HCT116 (cell line): ENCODE measurements at regions not wholly inside any gene's neighbourhood (a gene's known extent, or its start where the extent isn't known, plus 50 kb on each side); places are given as distances from the start of the nearest gene placed in this dataset.

Experiments used
- ATAC-seq: fragments of 200-7000 bp; cut with Tn5 transposase; 2 replicates; pipeline ENCODE4 v1.9.1; 2020; ENCODE audit warnings: mild to moderate bottlenecking, moderate library complexity
- BruUV-seq: library from RNA; stranded (reverse); fragments of 400-500 nt; replicated peaks from 2 replicates; lab custom pipeline; 2021; lab: Mats Ljungman, UMichigan
- CTCF ChIA-PET: fragments of 300-600 bp; sonication (Branson Sonifier 250); formaldehyde crosslinking; loops from one replicate; lab custom pipeline; 2021; ENCODE audit warnings: antibody characterized with exemption; lab: Charles Lee
- POLR2A ChIA-PET: fragments of 300-600, 350-600 bp; sonication (Branson Sonifier 250); formaldehyde crosslinking; loops from one replicate; lab custom pipeline; 2021; ENCODE audit warnings: antibody characterized with exemption; lab: Charles Lee
- RAD21 ChIA-PET, 2 experiments: fragments of 300-600 bp; sonication (Branson Sonifier 250); formaldehyde crosslinking; loops; one replicate each; lab custom pipeline; 2023; ENCODE audit warnings: low total read pairs in 2 of 2; ENCODE audit not compliant: uncharacterized antibody in 2 of 2, unreplicated experiment in 2 of 2, low non-redundant PET in 1 of 2; lab: Charles Lee
- DNase-seq: peaks from one replicate; pipeline ENCODE4 v3.0.0-alpha.2; 2010; ENCODE audit warnings: low read depth, low spot score
- H2AFZ ChIP-seq: fragments of 200-600 bp; shearing (Covaris generic), sonication (generic); 2 replicates; pipeline ENCODE4 v1.6.1; 2017; ENCODE audit warnings: low read depth, mixed run types, mixed read lengths, antibody characterized with exemption, low read length; ENCODE audit not compliant: poor library complexity, severe bottlenecking
- H3K27ac ChIP-seq: 2 replicates; pipeline ENCODE4 v1.5.1; 2012; ENCODE audit warnings: low read depth, low read length
- H3K27me3 ChIP-seq: fragments of 200-600 bp; sonication (generic); 2 replicates; pipeline ENCODE4 v1.6.1; 2016; ENCODE audit warnings: mixed run types, low read length, mixed read lengths; ENCODE audit not compliant: insufficient read depth
- H3K36me3 ChIP-seq, 2 experiments: fragments of 200-500 bp in 1 of 2; fragments of 200-600 bp in 1 of 2; sonication (Bioruptor generic) in 1 of 2; sonication (generic) in 1 of 2; 2 replicates each; pipeline versions ENCODE4 v1.5.1 to v1.6.1; 2014 to 2016; ENCODE audit warnings: low read length in 2 of 2, inconsistent platforms in 1 of 2, mixed read lengths in 1 of 2, mixed run types in 1 of 2; ENCODE audit not compliant: insufficient read depth in 2 of 2, control insufficient read depth in 1 of 2
- H3K4me1 ChIP-seq, 2 experiments: fragments of 200-600 bp in 1 of 2; sonication (generic) in 1 of 2; 2 replicates each; pipeline versions ENCODE4 v1.5.1 to v1.6.1; 2012 to 2017; ENCODE audit warnings: low read length in 2 of 2, inconsistent platforms in 1 of 2, mild to moderate bottlenecking in 1 of 2, mixed read lengths in 1 of 2, mixed run types in 1 of 2, moderate library complexity in 1 of 2; ENCODE audit not compliant: insufficient read depth in 2 of 2, control insufficient read depth in 1 of 2
- H3K4me2 ChIP-seq: fragments of 200-600 bp; sonication (generic); 2 replicates; pipeline ENCODE4 v1.6.1; 2017; ENCODE audit warnings: mixed run types, low read length, mixed read lengths
- H3K4me3 ChIP-seq, 2 experiments: fragments of 200-600 bp in 1 of 2; sonication (generic) in 1 of 2; replicated peaks in 1 of 2; 2 replicates each; pipeline ENCODE4 v1.5.1; 2011 to 2016; ENCODE audit warnings: low read length in 2 of 2, control low read depth in 1 of 2, low read depth in 1 of 2, mild to moderate bottlenecking in 1 of 2, mixed read lengths in 1 of 2, mixed run types in 1 of 2
- H3K79me2 ChIP-seq: fragments of 200-600 bp; sonication (generic); 2 replicates; pipeline ENCODE4 v1.6.1; 2017; ENCODE audit warnings: mild to moderate bottlenecking, mixed run types, low read length, moderate library complexity, mixed read lengths; ENCODE audit not compliant: insufficient read depth
- H3K9ac ChIP-seq: fragments of 200-600 bp; sonication (generic); 2 replicates; pipeline ENCODE4 v1.6.1; 2016; ENCODE audit warnings: low read length, mixed read lengths
- H3K9me2 ChIP-seq: fragments of 200-600 bp; sonication (generic), shearing (Covaris generic); 2 replicates; pipeline ENCODE4 v1.6.1; 2017; ENCODE audit warnings: mixed run types, mild to moderate bottlenecking, moderate library complexity; ENCODE audit not compliant: insufficient read depth
- H3K9me3 ChIP-seq, 2 experiments: fragments of 200-500 bp in 1 of 2; fragments of 200-600 bp in 1 of 2; sonication (Bioruptor generic) in 1 of 2; sonication (generic) in 1 of 2; 2 replicates each; pipeline ENCODE4 v1.6.1; 2014 to 2017; ENCODE audit warnings: low read length in 2 of 2, mixed read lengths in 2 of 2, inconsistent platforms in 1 of 2, low read depth in 1 of 2, mild to moderate bottlenecking in 1 of 2, mixed run types in 1 of 2, moderate library complexity in 1 of 2; ENCODE audit not compliant: control insufficient read depth in 1 of 2, insufficient read depth in 1 of 2
- H4K20me1 ChIP-seq: fragments of 200-600 bp; sonication (generic), shearing (Covaris generic); 2 replicates; pipeline ENCODE4 v1.6.1; 2017; ENCODE audit warnings: mixed run types, mild to moderate bottlenecking, moderate library complexity; ENCODE audit not compliant: insufficient read depth
- CEBPB ChIP-seq: IDR thresholded peaks from 2 replicates; pipeline ENCODE4 v1.6.1; 2012; ENCODE audit warnings: low read depth
- CTCF ChIP-seq, 3 experiments: fragments of 200-600 bp in 1 of 3; sonication (generic) in 1 of 3; IDR thresholded peaks in 2 of 3; conservative IDR thresholded peaks in 1 of 3; 2 replicates each; pipeline ENCODE4 v1.5.1; 2012 to 2017; ENCODE audit warnings: low read depth in 2 of 3, low read length in 2 of 3, antibody characterized with exemption in 1 of 3, borderline replicate concordance in 1 of 3, control low read depth in 1 of 3, mild to moderate bottlenecking in 1 of 3, mixed read lengths in 1 of 3, mixed run types in 1 of 3, moderate library complexity in 1 of 3; ENCODE audit not compliant: insufficient read depth in 1 of 3
- EGR1 ChIP-seq: IDR thresholded peaks from 2 replicates; pipeline ENCODE4 v1.6.1; 2012; ENCODE audit warnings: low read depth
- EZH2 ChIP-seq: fragments of 200-600 bp; sonication (generic); IDR thresholded peaks from 2 replicates; pipeline ENCODE4 v1.6.1; 2017; ENCODE audit warnings: antibody characterized with exemption, mixed run types
- POLR2A ChIP-seq: IDR thresholded peaks from 2 replicates; pipeline ENCODE4 v1.7.0; 2011; ENCODE audit warnings: borderline replicate concordance; ENCODE audit not compliant: insufficient read depth, insufficient read length; ENCODE audit errors: extremely low read depth
- RAD21 ChIP-seq: IDR thresholded peaks from 2 replicates; pipeline ENCODE4 v1.6.1; 2012; ENCODE audit warnings: low read depth, mild to moderate bottlenecking
- SIN3A ChIP-seq: IDR thresholded peaks from 2 replicates; pipeline ENCODE4 v1.6.1; 2012; ENCODE audit warnings: low read depth
- SP1 ChIP-seq: IDR thresholded peaks from 2 replicates; pipeline ENCODE4 v1.6.1; 2012; ENCODE audit warnings: low read depth
- SRF ChIP-seq: IDR thresholded peaks from 2 replicates; pipeline ENCODE4 v1.6.1; 2012; ENCODE audit warnings: low read depth
- TCF7L2 ChIP-seq: IDR thresholded peaks from 2 replicates; pipeline ENCODE4 v1.7.0; 2011; ENCODE audit warnings: borderline replicate concordance, inconsistent platforms; ENCODE audit not compliant: insufficient read depth, insufficient read length; ENCODE audit errors: extremely low read depth
- ZFX ChIP-seq: fragments of 450-650 bp; IDR thresholded peaks from 2 replicates; pipeline ENCODE4 v1.6.1; 2017
- intact Hi-C: fragments of 100-400 bp; cut with micrococcal nuclease; formaldehyde crosslinking; loops from 2 replicates; pipeline ENCODE4 v1.10.0; 2022
- TF ChIP-seq, protein P1 (sequence below): IDR thresholded peaks from 2 replicates; pipeline ENCODE4 v1.6.1; 2011; ENCODE audit warnings: mild to moderate bottlenecking, low read length, moderate library complexity; ENCODE audit not compliant: insufficient replicate concordance; ENCODE audit errors: extremely low read depth
- TF ChIP-seq, protein P2 (sequence below): IDR thresholded peaks from 2 replicates; pipeline ENCODE4 v1.6.1; 2012

- TF ChIP-seq, protein P1, sequence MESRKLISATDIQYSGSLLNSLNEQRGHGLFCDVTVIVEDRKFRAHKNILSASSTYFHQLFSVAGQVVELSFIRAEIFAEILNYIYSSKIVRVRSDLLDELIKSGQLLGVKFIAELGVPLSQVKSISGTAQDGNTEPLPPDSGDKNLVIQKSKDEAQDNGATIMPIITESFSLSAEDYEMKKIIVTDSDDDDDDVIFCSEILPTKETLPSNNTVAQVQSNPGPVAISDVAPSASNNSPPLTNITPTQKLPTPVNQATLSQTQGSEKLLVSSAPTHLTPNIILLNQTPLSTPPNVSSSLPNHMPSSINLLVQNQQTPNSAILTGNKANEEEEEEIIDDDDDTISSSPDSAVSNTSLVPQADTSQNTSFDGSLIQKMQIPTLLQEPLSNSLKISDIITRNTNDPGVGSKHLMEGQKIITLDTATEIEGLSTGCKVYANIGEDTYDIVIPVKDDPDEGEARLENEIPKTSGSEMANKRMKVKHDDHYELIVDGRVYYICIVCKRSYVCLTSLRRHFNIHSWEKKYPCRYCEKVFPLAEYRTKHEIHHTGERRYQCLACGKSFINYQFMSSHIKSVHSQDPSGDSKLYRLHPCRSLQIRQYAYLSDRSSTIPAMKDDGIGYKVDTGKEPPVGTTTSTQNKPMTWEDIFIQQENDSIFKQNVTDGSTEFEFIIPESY, result no peak
- TF ChIP-seq EZH2 (no peak), SP1 (no peak), RAD21 (no peak), ZFX (no peak), SRF (no peak), SIN3A (no peak), POLR2A (no peak)
- TF ChIP-seq, protein P2, sequence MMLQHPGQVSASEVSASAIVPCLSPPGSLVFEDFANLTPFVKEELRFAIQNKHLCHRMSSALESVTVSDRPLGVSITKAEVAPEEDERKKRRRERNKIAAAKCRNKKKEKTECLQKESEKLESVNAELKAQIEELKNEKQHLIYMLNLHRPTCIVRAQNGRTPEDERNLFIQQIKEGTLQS, result no peak
- TF ChIP-seq, all 23 proteins: peak for 0
Observed at GRCh38 chrX:122087341-122087740, 1039.9 kb downstream of the GLUD2 start (continued).

- H3K27ac ChIP-seq, result no peak overlapping the region
- BruUV-seq, result no TSS peak
- TF ChIP-seq CEBPB, result no peak
- no peak for TF ChIP-seq EZH2
- TF ChIP-seq CTCF (IDR thresholded peaks at IDR 0.05 in 2 of 3, conservative IDR thresholded peaks at IDR 0.05 in 1 of 3; ENCODE audit: borderline replicate concordance in 1 of 3, insufficient read depth in 1 of 3, low read depth in 2 of 3, low read length in 2 of 3), result no peak
- no peak for TF ChIP-seq EGR1
- no peak for TF ChIP-seq TCF7L2
- DNase-seq (no peak), ATAC-seq (no peak)
- H3K4me1 ChIP-seq, result no peaks in the 10 kb centered on the region
- no peak overlapping the region for H3K9ac ChIP-seq
- CTCF ChIA-PET, result no interaction called here
- POLR2A ChIA-PET, result no interaction called here
- intact Hi-C loops, result no loop called here
- no peaks in the 10 kb centered on the region for H3K9me2 ChIP-seq
- H3K79me2 ChIP-seq, result no peaks in the 10 kb centered on the region
- H3K36me3 ChIP-seq, result no peaks in the 10 kb centered on the region
- no peak overlapping the region for H3K4me3 ChIP-seq
- H3K4me2 ChIP-seq, result no peak overlapping the region
- no peaks in the 10 kb centered on the region for H3K9me3 ChIP-seq
- RAD21 ChIA-PET, result no interaction called here
- no peak overlapping the region for H2AFZ ChIP-seq
- no peaks in the 10 kb centered on the region for H3K27me3 ChIP-seq
- no peaks in the 10 kb centered on the region for H4K20me1 ChIP-seq
Observed at GRCh38 chrX:122091571-122091970, 1044.2 kb downstream of the GLUD2 start.
